Fibroblast of villous mesenchyme (primary cell): ENCODE measurements at regions not wholly inside any gene's neighbourhood (a gene's known extent, or its start where the extent isn't known, plus 50 kb on each side); places are given as distances from the start of the nearest gene placed in this dataset.

Source experiments
- DNase-seq: peaks from one replicate; pipeline ENCODE4 v3.0.0-alpha.2; 2010; ENCODE audit warnings: low read depth
- H3K4me3 ChIP-seq: 2 replicates; pipeline ENCODE4 v1.5.1; 2011; ENCODE audit warnings: low read depth, mild to moderate bottlenecking, low read length
- TF ChIP-seq, protein P1 (sequence below): IDR thresholded peaks from 2 replicates; pipeline ENCODE4 v1.5.1; 2012; ENCODE audit warnings: low read depth, mild to moderate bottlenecking, low read length; ENCODE audit not compliant: insufficient read depth

DNA sequence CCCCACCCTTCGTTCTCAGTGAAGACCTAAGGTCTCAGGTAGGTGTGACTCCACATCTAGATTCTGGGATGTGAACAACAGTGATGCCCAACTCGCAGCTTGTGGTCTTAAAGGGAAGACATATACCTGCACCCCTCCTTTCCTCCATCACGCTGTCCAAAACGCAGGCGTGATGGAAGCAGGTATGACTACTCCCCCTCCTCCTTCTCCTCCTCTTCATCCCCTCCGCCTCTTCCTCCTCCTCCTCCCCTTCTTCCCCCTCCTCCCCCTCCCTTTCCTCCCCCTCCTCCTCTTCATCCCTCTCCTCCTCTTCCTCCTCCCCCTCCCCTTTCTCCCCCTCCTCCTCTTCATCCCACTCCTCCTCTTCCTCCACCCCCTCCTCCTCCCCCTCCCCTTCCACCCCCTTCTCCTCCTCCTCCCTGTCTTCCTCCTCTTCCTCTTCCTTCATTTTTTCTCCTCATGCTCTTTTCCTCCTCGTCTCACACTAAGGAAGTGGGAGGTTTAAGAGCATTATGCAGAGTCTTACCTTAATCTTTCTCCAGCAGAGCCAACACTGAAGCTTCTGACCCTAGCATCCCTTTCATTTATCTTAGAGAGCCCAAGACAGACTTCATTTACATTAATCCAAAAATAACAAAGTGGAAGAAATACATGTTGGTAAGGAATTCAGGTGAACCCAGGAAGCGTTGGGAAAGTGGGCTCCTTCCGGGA is 352.5 kb downstream of the FOXL1 start:
- H3K4me3 ChIP-seq, result no peak overlapping the region
- DNase-seq, result no peak
- TF ChIP-seq, protein P1, sequence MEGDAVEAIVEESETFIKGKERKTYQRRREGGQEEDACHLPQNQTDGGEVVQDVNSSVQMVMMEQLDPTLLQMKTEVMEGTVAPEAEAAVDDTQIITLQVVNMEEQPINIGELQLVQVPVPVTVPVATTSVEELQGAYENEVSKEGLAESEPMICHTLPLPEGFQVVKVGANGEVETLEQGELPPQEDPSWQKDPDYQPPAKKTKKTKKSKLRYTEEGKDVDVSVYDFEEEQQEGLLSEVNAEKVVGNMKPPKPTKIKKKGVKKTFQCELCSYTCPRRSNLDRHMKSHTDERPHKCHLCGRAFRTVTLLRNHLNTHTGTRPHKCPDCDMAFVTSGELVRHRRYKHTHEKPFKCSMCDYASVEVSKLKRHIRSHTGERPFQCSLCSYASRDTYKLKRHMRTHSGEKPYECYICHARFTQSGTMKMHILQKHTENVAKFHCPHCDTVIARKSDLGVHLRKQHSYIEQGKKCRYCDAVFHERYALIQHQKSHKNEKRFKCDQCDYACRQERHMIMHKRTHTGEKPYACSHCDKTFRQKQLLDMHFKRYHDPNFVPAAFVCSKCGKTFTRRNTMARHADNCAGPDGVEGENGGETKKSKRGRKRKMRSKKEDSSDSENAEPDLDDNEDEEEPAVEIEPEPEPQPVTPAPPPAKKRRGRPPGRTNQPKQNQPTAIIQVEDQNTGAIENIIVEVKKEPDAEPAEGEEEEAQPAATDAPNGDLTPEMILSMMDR, result no peak

DNA sequence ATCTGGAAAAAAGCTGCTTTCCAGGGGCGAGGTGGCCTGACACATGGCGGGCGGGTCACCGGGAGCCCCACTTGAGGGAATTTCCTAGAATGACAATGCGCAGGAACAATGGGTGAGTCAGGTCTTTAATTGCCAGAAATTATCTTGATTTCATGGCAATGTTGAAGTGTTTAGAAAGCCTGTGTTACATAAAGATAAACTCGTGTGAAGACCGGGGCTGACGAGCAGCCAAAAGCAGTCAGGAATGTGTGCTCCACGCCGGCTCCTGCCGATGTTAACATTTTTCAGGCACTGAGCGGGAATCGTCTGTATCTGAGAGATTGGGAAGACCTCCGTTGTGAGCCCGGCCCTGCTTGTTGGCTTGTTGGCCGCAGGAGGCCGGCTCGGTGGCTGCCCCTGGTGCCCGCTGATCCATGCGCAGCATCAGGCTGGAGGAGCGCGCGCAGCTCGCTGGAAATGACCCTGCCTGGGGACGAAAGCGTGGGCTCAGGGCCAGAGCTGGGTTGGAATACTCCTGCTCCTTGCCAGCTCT is 353.1 kb downstream of the FOXL1 start:
- no peak overlapping the region for H3K4me3 ChIP-seq
- TF ChIP-seq, protein P1, result no peak
- peak; percentile 89 for DNase-seq

DNA sequence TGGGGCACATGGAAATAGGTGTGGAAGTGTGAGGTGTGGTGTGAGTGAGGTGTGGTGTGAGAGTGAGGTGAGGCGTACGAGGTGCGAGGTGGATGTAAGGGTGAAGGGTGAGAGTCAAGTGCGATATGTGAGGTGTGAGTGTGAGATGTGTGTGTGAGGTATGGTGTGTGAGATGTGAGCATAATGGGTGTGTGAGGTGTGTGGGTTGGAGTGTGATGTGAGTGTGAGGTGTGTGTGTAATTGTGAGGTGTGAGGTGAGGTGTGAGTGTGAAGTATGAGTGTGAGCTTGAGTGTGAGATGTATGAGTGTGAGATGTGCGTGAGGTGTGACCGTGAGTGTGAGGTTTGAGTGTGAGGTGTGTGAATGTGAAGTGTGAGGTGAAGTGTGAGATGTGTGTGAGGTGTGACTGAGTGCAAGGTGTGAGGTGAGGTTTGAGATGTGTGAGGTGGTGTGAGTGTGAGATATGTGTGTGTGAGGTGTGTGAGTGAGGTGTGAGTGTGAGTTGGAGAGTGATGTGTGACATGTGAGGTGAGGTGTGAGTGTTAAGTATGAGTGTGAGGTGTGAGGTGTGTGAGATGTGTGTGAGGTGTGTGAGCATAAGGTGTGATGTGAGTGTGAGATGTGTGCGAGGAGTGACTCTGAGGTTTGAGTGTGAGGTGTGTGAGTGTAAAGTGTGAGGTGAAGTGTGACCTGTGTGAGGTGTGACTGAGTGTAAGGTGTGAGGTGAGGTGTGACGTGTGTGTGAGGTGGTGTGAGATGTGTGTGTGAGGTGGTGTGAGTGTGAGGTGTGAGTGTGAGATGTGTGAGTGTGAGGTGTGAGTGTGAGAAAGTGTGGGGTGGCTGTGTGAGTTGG is 354.0 kb downstream of the FOXL1 start:
- H3K4me3 ChIP-seq, result no peak overlapping the region
- no peak for DNase-seq
- TF ChIP-seq, protein P1, result no peak

DNA sequence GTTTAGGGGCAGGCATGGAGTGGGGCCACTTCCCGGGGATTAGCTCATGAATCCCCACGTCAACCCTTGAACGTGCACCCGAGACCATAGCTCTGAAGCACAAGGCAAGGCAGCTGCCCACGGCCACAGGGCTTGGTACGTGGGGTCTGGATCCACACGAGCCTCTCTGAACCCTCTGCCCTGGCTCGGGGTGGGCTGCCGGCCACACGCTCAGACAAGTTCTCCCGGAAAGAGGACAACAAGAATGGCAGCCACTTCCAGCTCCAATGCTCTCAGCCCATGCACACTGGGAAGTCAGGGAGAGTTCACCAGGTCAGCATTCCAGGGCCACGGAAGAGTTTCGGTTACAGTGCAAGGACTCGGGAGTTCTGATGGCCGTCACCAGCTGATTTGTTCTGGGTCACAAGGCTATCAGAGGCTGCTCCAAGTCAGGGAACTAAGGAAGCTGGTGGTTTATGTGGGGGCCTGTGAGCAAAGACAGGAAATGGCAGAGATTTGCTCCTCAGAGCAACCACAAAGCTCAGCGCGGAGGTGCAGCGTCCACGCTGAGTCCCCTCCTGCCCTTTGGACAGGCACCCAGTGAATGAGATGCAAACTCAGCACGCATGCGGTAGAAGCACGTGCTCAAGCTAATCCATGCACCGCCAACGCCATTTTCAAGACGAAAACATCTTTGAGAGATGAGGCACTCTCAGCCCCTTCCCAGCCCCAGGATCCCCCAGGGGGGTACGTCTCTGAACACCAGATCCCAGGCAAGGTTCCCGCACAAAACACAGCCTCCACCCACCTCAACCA is 356.4 kb downstream of the FOXL1 start:
- DNase-seq, result peak; percentile 40
- TF ChIP-seq, protein P1, result no peak
- H3K4me3 ChIP-seq, result no peak overlapping the region

DNA sequence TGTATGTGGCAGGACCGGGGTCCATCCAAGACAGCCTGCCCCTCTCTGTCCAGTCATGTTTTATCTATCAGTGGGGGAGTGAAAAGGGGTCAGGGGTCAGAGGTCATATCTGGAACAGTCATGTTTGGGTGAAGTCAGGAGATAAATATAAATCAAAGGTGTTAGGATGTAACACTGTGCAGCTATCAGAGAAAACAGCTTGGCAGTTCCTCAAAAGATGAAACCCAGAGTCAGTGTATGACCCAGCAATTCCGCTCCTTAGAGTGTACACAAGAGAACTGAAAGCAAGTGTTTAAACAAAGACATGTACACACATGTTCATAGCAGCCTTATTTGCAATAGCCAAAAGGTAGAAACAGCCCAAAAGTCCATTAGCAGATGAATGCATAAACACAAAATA is 361.3 kb downstream of the FOXL1 start:
- TF ChIP-seq, protein P1, result no peak
- DNase-seq, result no peak
- no peak overlapping the region for H3K4me3 ChIP-seq

DNA sequence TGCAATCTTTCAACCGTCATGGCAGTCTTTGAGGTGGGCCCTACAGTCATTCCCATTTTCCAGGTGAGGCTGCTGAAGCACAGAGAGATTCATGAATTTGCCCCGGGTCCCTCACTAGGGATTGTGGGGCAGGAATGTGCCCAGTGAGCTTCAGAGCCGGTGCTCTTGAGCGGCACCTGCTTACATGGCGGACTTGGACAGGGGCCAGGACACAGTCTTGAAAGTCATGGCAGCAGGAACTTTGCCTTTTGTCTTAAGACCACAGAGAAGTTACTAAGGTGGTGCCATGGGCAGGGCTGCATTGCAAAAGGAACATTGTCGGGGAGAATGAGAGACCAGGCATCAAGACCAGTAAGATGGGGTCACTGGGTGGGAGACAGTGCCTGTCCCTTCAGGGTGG is 363.4 kb downstream of the FOXL1 start:
- DNase-seq, result no peak

More for the DNA sequence above, 363.4 kb downstream of the FOXL1 start:
- no peak overlapping the region for H3K4me3 ChIP-seq
- TF ChIP-seq, protein P1, result no peak
